Uterus (tissue), 2 donors: ENCODE measurements at regions not wholly inside any gene's neighbourhood (a gene's known extent, or its start where the extent isn't known, plus 50 kb on each side); places are given as distances from the start of the nearest gene placed in this dataset.

ENCODE experiments used
- CTCF ChIP-seq, 4 experiments: fragments of 200-600 bp in 2 of 4; fragments of 450-650 bp in 2 of 4; sonication (generic) in 2 of 4; IDR thresholded peaks; one replicate each; pipeline ENCODE4 v1.5.1; 2016 to 2019; ENCODE audit warnings: antibody characterized with exemption in 4 of 4, mild to moderate bottlenecking in 2 of 4, moderate library complexity in 1 of 4
- POLR2A ChIP-seq, 2 donors: fragments of 450-650 bp; IDR thresholded peaks; one replicate each; pipeline ENCODE4 v1.6.1; 2016; ENCODE audit warnings: antibody characterized with exemption in 2 of 2, mild to moderate bottlenecking in 1 of 2, moderate library complexity in 1 of 2

GRCh38 chr7:36057323-36057722, 95.7 kb upstream of the EEPD1 start:
- no peak for TF ChIP-seq CTCF (IDR thresholded peaks at IDR 0.05)
- TF ChIP-seq POLR2A (IDR thresholded peaks at IDR 0.05): no peak
